Lung (tissue), 11 donors: ENCODE measurements at regions not wholly inside any gene's neighbourhood (a gene's known extent, or its start where the extent isn't known, plus 50 kb on each side); places are given as distances from the start of the nearest gene placed in this dataset.
A peak's percentile ranks its signal among the peaks of the same experiment; 100 is the strongest.

ENCODE experiments used
- ATAC-seq: fragments of 200-7000 bp; cut with Tn5 transposase; one replicate; pipeline ENCODE4 v1.9.1; 2020; ENCODE audit warnings: moderate number of reproducible peaks; ENCODE audit not compliant: insufficient read depth, low FRiP score
- DNase-seq, 3 donors: peaks; one replicate each; pipeline ENCODE4 v3.0.0-alpha.2; 2013 to 2017
- H3K27ac ChIP-seq, 2 donors: one replicate each; pipeline ENCODE4 v1.5.1; 2013; ENCODE audit warnings: mild to moderate bottlenecking in 2 of 2, moderate library complexity in 2 of 2, control low read depth in 1 of 2, inconsistent platforms in 1 of 2, low read depth in 1 of 2, low read length in 1 of 2
- H3K27me3 ChIP-seq, 3 donors: one replicate each; pipeline ENCODE4 v1.5.1; 2013; ENCODE audit warnings: low read length in 2 of 3; ENCODE audit not compliant: control insufficient read depth in 3 of 3, insufficient read depth in 3 of 3
- H3K36me3 ChIP-seq, 4 donors: one replicate each; pipeline ENCODE4 v1.5.1; 2013; ENCODE audit warnings: low read length in 4 of 4, mild to moderate bottlenecking in 1 of 4, moderate library complexity in 1 of 4; ENCODE audit not compliant: control insufficient read depth in 4 of 4, insufficient read depth in 4 of 4
- H3K4me1 ChIP-seq, 5 donors: one replicate each; pipeline ENCODE4 v1.5.1; 2013; ENCODE audit warnings: low read length in 5 of 5, mild to moderate bottlenecking in 2 of 5, moderate library complexity in 1 of 5; ENCODE audit not compliant: control insufficient read depth in 5 of 5, insufficient read depth in 5 of 5
- H3K4me3 ChIP-seq: one replicate; pipeline ENCODE4 v1.5.1; 2013; ENCODE audit warnings: mild to moderate bottlenecking, control low read depth, moderate library complexity
- H3K9ac ChIP-seq, 2 donors: one replicate each; pipeline ENCODE4 v1.5.1; 2013; ENCODE audit warnings: low read length in 2 of 2, control low read depth in 1 of 2; ENCODE audit not compliant: insufficient read depth in 1 of 2
- H3K9me3 ChIP-seq, 4 donors: one replicate each; pipeline ENCODE4 v1.5.1; 2013; ENCODE audit warnings: low read length in 3 of 4, mild to moderate bottlenecking in 1 of 4, moderate library complexity in 1 of 4; ENCODE audit not compliant: control insufficient read depth in 4 of 4, insufficient read depth in 3 of 4
- WGBS, 2 donors: extraction: QIAGEN DNeasy Blood & Tissue Kit; methylation state at CpG; one replicate each; pipeline ENCODE4 v1.1.7; 2013; 5-methylcytosine and 5-hydroxymethylcytosine counted together
- TF ChIP-seq, protein P1 (sequence below): IDR thresholded peaks from 2 replicates; pipeline ENCODE4 v1.5.1; 2012; ENCODE audit warnings: mild to moderate bottlenecking; ENCODE audit errors: control extremely low read depth, extremely low read depth
- donor health status: control.
- donor health status: control.
- donor health status: Bipolar disorder and iron deficiency.
- donor health status: healthy.
- donor health status: DM: yes; HTN: yes; CAD: no.

DNA sequence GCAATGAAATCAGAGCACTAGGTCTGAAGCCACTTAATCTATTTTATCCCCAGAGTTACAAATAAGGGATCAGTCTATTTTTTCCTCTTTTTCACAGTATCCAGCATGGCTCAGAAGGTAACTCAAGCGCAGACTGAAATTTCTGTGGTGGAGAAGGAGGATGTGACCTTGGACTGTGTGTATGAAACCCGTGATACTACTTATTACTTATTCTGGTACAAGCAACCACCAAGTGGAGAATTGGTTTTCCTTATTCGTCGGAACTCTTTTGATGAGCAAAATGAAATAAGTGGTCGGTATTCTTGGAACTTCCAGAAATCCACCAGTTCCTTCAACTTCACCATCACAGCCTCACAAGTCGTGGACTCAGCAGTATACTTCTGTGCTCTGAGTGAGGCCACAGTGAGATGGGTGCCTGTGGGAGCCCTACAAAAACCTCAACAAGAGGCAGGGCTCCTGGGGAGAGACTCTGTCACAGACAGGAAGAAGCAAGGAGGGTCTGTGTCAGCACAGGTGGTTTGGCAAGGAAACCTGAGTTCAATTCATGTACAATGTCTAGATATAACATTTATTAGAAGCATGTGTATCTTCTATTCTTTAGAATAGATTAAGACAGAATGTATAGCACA lies 334.3 kb upstream of the OR4E1 start:
- Histone ChIP-seq H3K9me3 (peaks cover 0 to 2% (median 0%) of the 10 kb centered on the region in 4 donors), H3K27me3 (no peaks in the 10 kb centered on the region), H3K27ac (no peak overlapping the region), H3K4me1 (peaks cover 0 to 32% (median 0%) of the 10 kb centered on the region in 5 donors), H3K36me3 (no peaks in the 10 kb centered on the region), H3K9ac (no peak overlapping the region), H3K4me3 (no peak overlapping the region)
- DNase-seq: no peak
- no peak for ATAC-seq
- WGBS, 2 donors: 91 to 94% methylated on average over 6 of the region's 6 CpGs
- TF ChIP-seq, protein P1, sequence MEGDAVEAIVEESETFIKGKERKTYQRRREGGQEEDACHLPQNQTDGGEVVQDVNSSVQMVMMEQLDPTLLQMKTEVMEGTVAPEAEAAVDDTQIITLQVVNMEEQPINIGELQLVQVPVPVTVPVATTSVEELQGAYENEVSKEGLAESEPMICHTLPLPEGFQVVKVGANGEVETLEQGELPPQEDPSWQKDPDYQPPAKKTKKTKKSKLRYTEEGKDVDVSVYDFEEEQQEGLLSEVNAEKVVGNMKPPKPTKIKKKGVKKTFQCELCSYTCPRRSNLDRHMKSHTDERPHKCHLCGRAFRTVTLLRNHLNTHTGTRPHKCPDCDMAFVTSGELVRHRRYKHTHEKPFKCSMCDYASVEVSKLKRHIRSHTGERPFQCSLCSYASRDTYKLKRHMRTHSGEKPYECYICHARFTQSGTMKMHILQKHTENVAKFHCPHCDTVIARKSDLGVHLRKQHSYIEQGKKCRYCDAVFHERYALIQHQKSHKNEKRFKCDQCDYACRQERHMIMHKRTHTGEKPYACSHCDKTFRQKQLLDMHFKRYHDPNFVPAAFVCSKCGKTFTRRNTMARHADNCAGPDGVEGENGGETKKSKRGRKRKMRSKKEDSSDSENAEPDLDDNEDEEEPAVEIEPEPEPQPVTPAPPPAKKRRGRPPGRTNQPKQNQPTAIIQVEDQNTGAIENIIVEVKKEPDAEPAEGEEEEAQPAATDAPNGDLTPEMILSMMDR: no peak

DNA sequence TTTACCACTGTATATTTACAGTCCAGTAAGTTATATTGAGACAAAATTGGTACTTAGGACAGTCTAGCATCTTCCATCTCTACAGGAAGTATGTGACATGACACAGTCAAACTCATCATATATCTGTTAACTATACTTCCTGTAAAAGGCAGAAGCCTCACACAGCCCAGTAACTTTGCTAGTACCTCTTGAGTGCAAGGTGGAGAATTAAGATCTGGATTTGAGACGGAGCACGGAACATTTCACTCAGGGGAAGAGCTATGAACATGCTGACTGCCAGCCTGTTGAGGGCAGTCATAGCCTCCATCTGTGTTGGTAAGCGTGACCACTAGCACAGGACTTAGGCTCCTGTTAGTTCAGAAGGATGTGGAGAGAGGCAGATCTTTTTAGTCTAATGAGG lies 333.7 kb upstream of the OR4E1 start:
- 94 to 97% methylated on average over 3 of the region's 3 CpGs for WGBS, 2 donors
- DNase-seq: no peak

DNA sequence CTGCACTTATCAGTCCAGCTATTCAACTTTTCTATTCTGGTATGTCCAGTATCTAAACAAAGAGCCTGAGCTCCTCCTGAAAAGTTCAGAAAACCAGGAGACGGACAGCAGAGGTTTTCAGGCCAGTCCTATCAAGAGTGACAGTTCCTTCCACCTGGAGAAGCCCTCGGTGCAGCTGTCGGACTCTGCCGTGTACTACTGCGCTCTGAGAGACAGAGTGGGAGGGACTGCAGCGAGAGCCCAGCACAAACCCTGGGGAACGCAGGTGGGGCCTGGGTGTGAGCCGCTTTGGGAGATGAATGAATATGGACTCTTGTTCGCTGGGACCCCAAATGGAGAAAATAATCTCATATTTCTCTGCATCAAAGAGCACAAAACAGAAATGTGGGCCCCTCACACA lies 329.8 kb upstream of the OR4E1 start:
- no peaks in the 10 kb centered on the region for H3K4me1 ChIP-seq
- TF ChIP-seq, protein P1: no peak
- H3K9ac ChIP-seq: no peak overlapping the region
- ATAC-seq: no peak
- no peaks in the 10 kb centered on the region for H3K27me3 ChIP-seq
- no peak overlapping the region for H3K27ac ChIP-seq
- H3K4me3 ChIP-seq: no peak overlapping the region
- no peaks in the 10 kb centered on the region for H3K36me3 ChIP-seq
- H3K9me3 ChIP-seq: peaks cover 0 to 2% (median 0%) of the 10 kb centered on the region in 4 donors
- DNase-seq: no peak
- 85 to 92% methylated on average over 9 of the region's 9 CpGs for WGBS, 2 donors

More for the DNA sequence above, 333.7 kb upstream of the OR4E1 start:
- Histone ChIP-seq H3K9ac (no peak overlapping the region), H3K4me3 (no peak overlapping the region), H3K9me3 (peaks cover 0 to 2% (median 0%) of the 10 kb centered on the region in 4 donors), H3K36me3 (no peaks in the 10 kb centered on the region), H3K4me1 (peaks cover 0 to 32% (median 0%) of the 10 kb centered on the region in 5 donors), H3K27me3 (no peaks in the 10 kb centered on the region), H3K27ac (peak overlapping the region in 1 of 2 donors; percentile 40)
- TF ChIP-seq, protein P1: no peak
- ATAC-seq: no peak

DNA sequence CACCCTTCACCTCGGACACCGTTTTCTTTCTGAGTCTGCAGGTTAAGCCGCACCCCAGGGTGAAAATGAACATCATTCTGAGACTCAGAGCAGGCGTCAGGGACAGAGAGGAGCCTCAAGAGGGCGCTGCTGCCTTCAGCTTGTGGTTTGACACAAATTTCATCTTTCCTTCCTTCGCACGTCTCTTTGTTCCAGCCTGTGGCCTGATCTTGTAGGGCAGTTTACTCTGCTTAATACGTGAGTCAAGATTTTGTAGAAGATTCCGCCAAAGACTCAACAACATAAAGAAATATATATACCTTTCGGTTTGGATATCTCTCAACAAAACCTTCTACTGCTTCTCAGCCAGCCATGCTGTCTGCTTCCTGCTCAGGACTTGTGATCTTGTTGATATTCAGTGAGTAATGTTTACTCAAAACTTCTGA lies 329.3 kb upstream of the OR4E1 start:
- H3K27me3 ChIP-seq: no peaks in the 10 kb centered on the region
- no peak overlapping the region for H3K9ac ChIP-seq
- ATAC-seq (no peak), DNase-seq (peak in 1 of 3 donors; percentile 49)
- H3K4me1 ChIP-seq: no peaks in the 10 kb centered on the region
- TF ChIP-seq, protein P1: no peak
- peaks cover 0 to 2% (median 0%) of the 10 kb centered on the region in 4 donors for H3K9me3 ChIP-seq
- no peak overlapping the region for H3K27ac ChIP-seq
- H3K4me3 ChIP-seq: no peak overlapping the region
- no peaks in the 10 kb centered on the region for H3K36me3 ChIP-seq
- 47 to 53% methylated on average over 10 of the region's 10 CpGs for WGBS, 2 donors
